CD8-positive, alpha-beta memory T cell (primary cell): ENCODE measurements at regions not wholly inside any gene's neighbourhood (a gene's known extent, or its start where the extent isn't known, plus 50 kb on each side); places are given as distances from the start of the nearest gene placed in this dataset.
"Not testable (repeated sequence)": the region's sequence is repeated elsewhere in the genome, so short reads cannot be mapped to it uniquely, and the experiment has no call there.

Experiments used
- CTCF ChIA-PET: fragments of 350-600 bp; sonication (Branson Sonifier 250); formaldehyde crosslinking; loops from one replicate; lab custom pipeline; 2021; ENCODE audit warnings: antibody characterized with exemption; lab: Charles Lee
- POLR2A ChIA-PET: fragments of 350-600 bp; sonication (Branson Sonifier 250); formaldehyde crosslinking; loops from one replicate; lab custom pipeline; 2021; ENCODE audit warnings: antibody characterized with exemption; lab: Charles Lee
- DNase-seq, 5 donors: peaks; one replicate each; pipeline versions ENCODE4 v3.0.0 to v3.0.0-alpha.2; 2020 to 2022; ENCODE audit warnings: mixed read lengths in 1 of 5
- H3K27ac ChIP-seq: one replicate; pipeline ENCODE4 v1.7.0; 2013; ENCODE audit warnings: low read depth, mild to moderate bottlenecking, low read length, moderate library complexity
- H3K27me3 ChIP-seq: 2 replicates; pipeline ENCODE4 v1.7.0; 2013; ENCODE audit warnings: low read length, mild to moderate bottlenecking; ENCODE audit not compliant: insufficient read depth, poor library complexity, severe bottlenecking
- H3K36me3 ChIP-seq: 2 replicates; pipeline ENCODE4 v1.7.0; 2013; ENCODE audit warnings: mild to moderate bottlenecking, low read length, moderate library complexity; ENCODE audit not compliant: insufficient read depth
- H3K4me1 ChIP-seq: 2 replicates; pipeline ENCODE4 v1.7.0; 2013; ENCODE audit warnings: mild to moderate bottlenecking, low read length, moderate library complexity; ENCODE audit not compliant: insufficient read depth
- H3K4me3 ChIP-seq: 2 replicates; pipeline ENCODE4 v1.7.0; 2013; ENCODE audit warnings: mild to moderate bottlenecking, low read length
- H3K9me3 ChIP-seq: 2 replicates; pipeline ENCODE4 v1.7.0; 2013; ENCODE audit warnings: mild to moderate bottlenecking, low read length
- H3K27ac Mint-ChIP-seq, 8 donors: one replicate each; pipeline ENCODE4 v1.8.0; 2020 to 2021; ENCODE audit warnings: mixed read lengths in 8 of 8, mild to moderate bottlenecking in 6 of 8, inconsistent platforms in 3 of 8, moderate library complexity in 3 of 8
- H3K27me3 Mint-ChIP-seq, 2 donors: one replicate each; pipeline ENCODE4 v1.8.0; 2020 to 2021; ENCODE audit warnings: mixed read lengths in 2 of 2, mild to moderate bottlenecking in 1 of 2, moderate library complexity in 1 of 2
- H3K36me3 Mint-ChIP-seq, 3 donors: one replicate each; pipeline ENCODE4 v1.8.0; 2020 to 2021; ENCODE audit warnings: mixed read lengths in 3 of 3, inconsistent platforms in 1 of 3, mild to moderate bottlenecking in 1 of 3
- H3K4me1 Mint-ChIP-seq, 3 donors: one replicate each; pipeline ENCODE4 v1.8.0; 2020 to 2021; ENCODE audit warnings: mixed read lengths in 3 of 3, inconsistent platforms in 1 of 3, mild to moderate bottlenecking in 1 of 3
- H3K4me3 Mint-ChIP-seq, 7 donors: one replicate each; pipeline ENCODE4 v1.8.0; 2020 to 2021; ENCODE audit warnings: mixed read lengths in 7 of 7, mild to moderate bottlenecking in 6 of 7, moderate library complexity in 4 of 7, inconsistent platforms in 2 of 7
- H3K9me3 Mint-ChIP-seq, 5 donors: one replicate each; pipeline ENCODE4 v1.8.0; 2020 to 2022; ENCODE audit warnings: mixed read lengths in 5 of 5, mild to moderate bottlenecking in 3 of 5, moderate library complexity in 2 of 5, inconsistent platforms in 1 of 5

DNA sequence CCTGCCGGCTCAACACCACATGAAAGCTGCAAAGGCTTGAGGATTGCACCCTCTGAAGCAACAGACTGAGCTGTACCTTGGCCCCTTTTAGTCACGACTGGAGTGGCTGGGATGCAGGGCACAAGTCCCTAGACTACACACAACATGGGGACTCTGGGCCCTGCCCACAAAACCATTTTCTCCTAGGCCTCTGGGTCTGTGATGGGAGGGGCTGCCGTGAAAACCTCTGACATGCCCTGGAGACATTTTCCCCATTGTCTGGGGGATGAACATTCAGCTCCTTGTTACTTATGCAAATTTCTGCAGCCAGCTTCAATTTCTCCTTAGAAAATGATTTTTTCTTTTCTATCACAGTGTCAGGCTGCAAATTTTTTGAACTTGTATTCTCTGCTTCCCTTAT is 123.5 kb upstream of the SMARCAD1 start:
- POLR2A ChIA-PET: no interaction called here

GRCh38 chr4:94099141-94099540 is 108.5 kb upstream of the SMARCAD1 start:
- CTCF ChIA-PET, H3K4me1 ChIP-seq, H3K4me1 Mint-ChIP-seq: not testable (repeated sequence)

More for the DNA sequence above, 123.5 kb upstream of the SMARCAD1 start:
- no peak for DNase-seq
- H3K4me1 ChIP-seq: no peaks in the 10 kb centered on the region
- CTCF ChIA-PET: no interaction called here
- H3K4me3 Mint-ChIP-seq: no peak overlapping the region
- no peaks in the 10 kb centered on the region for H3K36me3 ChIP-seq
- no peaks in the 10 kb centered on the region for H3K4me1 Mint-ChIP-seq
- no peaks in the 10 kb centered on the region for H3K27me3 ChIP-seq
- H3K27ac ChIP-seq: no peak overlapping the region
- no peaks in the 10 kb centered on the region for H3K9me3 ChIP-seq
- H3K27ac Mint-ChIP-seq: no peak overlapping the region
- H3K4me3 ChIP-seq: no peak overlapping the region
- H3K9me3 Mint-ChIP-seq: peaks cover 0 to 16% (median 7%) of the 10 kb centered on the region in 5 donors
- H3K36me3 Mint-ChIP-seq: no peaks in the 10 kb centered on the region
- H3K27me3 Mint-ChIP-seq: peaks cover 0 to 2% of the 10 kb centered on the region in 2 donors

GRCh38 chr4:94112644-94113043 is 95.0 kb upstream of the SMARCAD1 start:
- H3K27ac Mint-ChIP-seq: no peak overlapping the region
- H3K36me3 Mint-ChIP-seq: no peaks in the 10 kb centered on the region
- H3K27me3 ChIP-seq: no peaks in the 10 kb centered on the region
- no peaks in the 10 kb centered on the region for H3K36me3 ChIP-seq
- POLR2A ChIA-PET: no interaction called here
- no peaks in the 10 kb centered on the region for H3K4me1 ChIP-seq
- H3K27ac ChIP-seq: no peak overlapping the region
- no peaks in the 10 kb centered on the region for H3K9me3 ChIP-seq
- CTCF ChIA-PET: no interaction called here
- H3K4me3 ChIP-seq: no peak overlapping the region
- H3K4me3 Mint-ChIP-seq: no peak overlapping the region
- H3K27me3 Mint-ChIP-seq: peaks cover 2 to 3% of the 10 kb centered on the region in 2 donors
- no peak for DNase-seq
- H3K9me3 Mint-ChIP-seq: no peaks in the 10 kb centered on the region
- H3K4me1 Mint-ChIP-seq: no peaks in the 10 kb centered on the region

More at GRCh38 chr4:94099141-94099540, 108.5 kb upstream of the SMARCAD1 start:
- H3K36me3 ChIP-seq, H3K27me3 Mint-ChIP-seq, H3K4me3 ChIP-seq, H3K27me3 ChIP-seq, DNase-seq, H3K27ac ChIP-seq, H3K4me3 Mint-ChIP-seq, H3K27ac Mint-ChIP-seq, H3K36me3 Mint-ChIP-seq, POLR2A ChIA-PET, H3K9me3 ChIP-seq: not testable (repeated sequence)
- H3K9me3 Mint-ChIP-seq: peaks cover 0 to 13% (median 5%) of the 10 kb centered on the region in 5 donors

- Mint-ChIP-seq H3K9me3 (no peaks in the 10 kb centered on the region), H3K27ac (no peak overlapping the region), H3K36me3 (no peaks in the 10 kb centered on the region), H3K27me3 (peaks cover 0 to 3% of the 10 kb centered on the region in 2 donors), H3K4me3 (no peak overlapping the region), H3K4me1 (no peaks in the 10 kb centered on the region)
- H3K9me3 ChIP-seq: no peaks in the 10 kb centered on the region
- no peak for DNase-seq
- ChIA-PET POLR2A (no interaction called here), CTCF (no interaction called here)
- no peak overlapping the region for H3K27ac ChIP-seq
- H3K36me3 ChIP-seq: no peaks in the 10 kb centered on the region
- H3K27me3 ChIP-seq: no peaks in the 10 kb centered on the region
- no peaks in the 10 kb centered on the region for H3K4me1 ChIP-seq
- no peak overlapping the region for H3K4me3 ChIP-seq
These were observed 92.0 kb upstream of the SMARCAD1 start for GRCh38 chr4:94115687-94116086.

GRCh38 chr4:94116842-94117241 is 90.8 kb upstream of the SMARCAD1 start:
- no peak for DNase-seq
- Mint-ChIP-seq H3K4me1 (no peaks in the 10 kb centered on the region), H3K9me3 (no peaks in the 10 kb centered on the region), H3K27ac (no peak overlapping the region), H3K36me3 (no peaks in the 10 kb centered on the region), H3K27me3 (peaks cover 0 to 3% of the 10 kb centered on the region in 2 donors), H3K4me3 (no peak overlapping the region)
- Histone ChIP-seq H3K4me3 (no peak overlapping the region), H3K27me3 (no peaks in the 10 kb centered on the region), H3K4me1 (no peaks in the 10 kb centered on the region), H3K27ac (no peak overlapping the region), H3K36me3 (no peaks in the 10 kb centered on the region), H3K9me3 (no peaks in the 10 kb centered on the region)
- ChIA-PET POLR2A (no interaction called here), CTCF (no interaction called here)

- Mint-ChIP-seq H3K36me3 (no peaks in the 10 kb centered on the region), H3K27ac (no peak overlapping the region), H3K4me3 (no peak overlapping the region), H3K27me3 (peaks cover 2 to 11% of the 10 kb centered on the region in 2 donors), H3K4me1 (no peaks in the 10 kb centered on the region), H3K9me3 (no peaks in the 10 kb centered on the region)
- Histone ChIP-seq H3K4me1 (no peaks in the 10 kb centered on the region), H3K36me3 (no peaks in the 10 kb centered on the region), H3K4me3 (no peak overlapping the region), H3K9me3 (no peaks in the 10 kb centered on the region), H3K27me3 (no peaks in the 10 kb centered on the region), H3K27ac (no peak overlapping the region)
- no peak for DNase-seq
- ChIA-PET CTCF (no interaction called here), POLR2A (no interaction called here)
These were observed 81.0 kb upstream of the SMARCAD1 start for GRCh38 chr4:94126669-94127068.

- no peak overlapping the region for H3K27ac ChIP-seq
- H3K4me3 ChIP-seq: no peak overlapping the region
- Mint-ChIP-seq H3K36me3 (no peaks in the 10 kb centered on the region), H3K27ac (no peak overlapping the region), H3K9me3 (no peaks in the 10 kb centered on the region), H3K4me1 (no peaks in the 10 kb centered on the region), H3K27me3 (peaks cover 2 to 15% of the 10 kb centered on the region in 2 donors), H3K4me3 (no peak overlapping the region)
- H3K27me3 ChIP-seq: no peaks in the 10 kb centered on the region
- POLR2A ChIA-PET: no interaction called here
- H3K4me1 ChIP-seq: no peaks in the 10 kb centered on the region
- no peaks in the 10 kb centered on the region for H3K9me3 ChIP-seq
- CTCF ChIA-PET: no interaction called here
- no peak for DNase-seq
- no peaks in the 10 kb centered on the region for H3K36me3 ChIP-seq
These were observed 79.8 kb upstream of the SMARCAD1 start for GRCh38 chr4:94127707-94128328.

- CTCF ChIA-PET: no interaction called here
- no peaks in the 10 kb centered on the region for H3K4me1 Mint-ChIP-seq
- no peak overlapping the region for H3K4me3 ChIP-seq
These were observed 76.5 kb upstream of the SMARCAD1 start for GRCh38 chr4:94131212-94131611.

More at GRCh38 chr4:94131212-94131611, 76.5 kb upstream of the SMARCAD1 start:
- peaks cover 3 to 15% of the 10 kb centered on the region in 2 donors for H3K27me3 Mint-ChIP-seq
- DNase-seq: no peak
- Histone ChIP-seq H3K9me3 (no peaks in the 10 kb centered on the region), H3K4me1 (no peaks in the 10 kb centered on the region), H3K36me3 (no peaks in the 10 kb centered on the region), H3K27me3 (no peaks in the 10 kb centered on the region), H3K27ac (no peak overlapping the region)
- no peak overlapping the region for H3K4me3 Mint-ChIP-seq
- H3K9me3 Mint-ChIP-seq: peaks cover 0 to 4% (median 0%) of the 10 kb centered on the region in 5 donors
- POLR2A ChIA-PET: no interaction called here
- H3K36me3 Mint-ChIP-seq: no peaks in the 10 kb centered on the region
- H3K27ac Mint-ChIP-seq: no peak overlapping the region
